ENCODE measurements at regions not wholly inside any gene's neighbourhood (a gene's known extent, or its start where the extent isn't known, plus 50 kb on each side); places are given as distances from the start of the nearest gene placed in this dataset.

DNA sequence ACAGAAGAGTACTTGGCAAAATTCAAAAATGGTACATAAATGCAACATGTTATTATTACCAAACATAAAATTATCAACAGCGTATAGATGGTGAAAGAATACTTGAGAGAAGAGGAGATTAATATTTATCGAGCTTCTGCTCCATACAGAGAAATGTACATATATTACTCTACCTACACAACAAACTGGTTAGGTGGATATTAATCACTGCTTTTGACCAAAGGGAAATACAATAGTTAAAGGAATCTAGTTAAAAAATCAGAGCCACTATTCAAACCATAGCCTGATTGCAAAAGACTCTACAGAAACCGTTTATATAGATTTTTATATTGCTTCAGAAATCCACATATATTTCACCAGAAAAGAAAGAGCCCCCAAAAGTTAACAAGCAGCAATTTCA lies 379.3 kb upstream of the PRMT6 start:
- Histone ChIP-seq H3F3A (ENCODE audit: insufficient read depth, low read length) (no peaks in the 10 kb centered on the region), H3K9ac (ENCODE audit: low read length) (no peak overlapping the region), H3K9me2 (replicated peaks; ENCODE audit: insufficient read depth, low read length) (no peaks in the 10 kb centered on the region), H3K4me1 (ENCODE audit: low read length) (no peaks in the 10 kb centered on the region), H3K9me3 (replicated peaks; ENCODE audit: insufficient read depth, low read length) (no peaks in the 10 kb centered on the region), H4K20me1 (ENCODE audit: insufficient read depth, low read length) (no peaks in the 10 kb centered on the region), H3K79me2 (ENCODE audit: low read length) (no peaks in the 10 kb centered on the region), H3K27me3 (replicated peaks; ENCODE audit: insufficient read depth, low read length) (no peaks in the 10 kb centered on the region), H2AFZ (ENCODE audit: low read length) (no peak overlapping the region), H3K4me2 (ENCODE audit: low read depth, low read length) (no peak overlapping the region), H3K4me3 (ENCODE audit: low read length) (no peak overlapping the region), H3K27ac (ENCODE audit: low read length) (no peak overlapping the region), H3K36me3 (replicated peaks; ENCODE audit: insufficient read depth, low read length) (no peaks in the 10 kb centered on the region)
- no peak for DNase-seq
- TF ChIP-seq EZH2 (optimal IDR thresholded peaks at IDR 0.05; ENCODE audit: low read depth, low read length) (no peak), EZH2phosphoT487 (IDR thresholded peaks at IDR 0.05; ENCODE audit: low read length) (no peak)
- TF ChIP-seq, protein P1, sequence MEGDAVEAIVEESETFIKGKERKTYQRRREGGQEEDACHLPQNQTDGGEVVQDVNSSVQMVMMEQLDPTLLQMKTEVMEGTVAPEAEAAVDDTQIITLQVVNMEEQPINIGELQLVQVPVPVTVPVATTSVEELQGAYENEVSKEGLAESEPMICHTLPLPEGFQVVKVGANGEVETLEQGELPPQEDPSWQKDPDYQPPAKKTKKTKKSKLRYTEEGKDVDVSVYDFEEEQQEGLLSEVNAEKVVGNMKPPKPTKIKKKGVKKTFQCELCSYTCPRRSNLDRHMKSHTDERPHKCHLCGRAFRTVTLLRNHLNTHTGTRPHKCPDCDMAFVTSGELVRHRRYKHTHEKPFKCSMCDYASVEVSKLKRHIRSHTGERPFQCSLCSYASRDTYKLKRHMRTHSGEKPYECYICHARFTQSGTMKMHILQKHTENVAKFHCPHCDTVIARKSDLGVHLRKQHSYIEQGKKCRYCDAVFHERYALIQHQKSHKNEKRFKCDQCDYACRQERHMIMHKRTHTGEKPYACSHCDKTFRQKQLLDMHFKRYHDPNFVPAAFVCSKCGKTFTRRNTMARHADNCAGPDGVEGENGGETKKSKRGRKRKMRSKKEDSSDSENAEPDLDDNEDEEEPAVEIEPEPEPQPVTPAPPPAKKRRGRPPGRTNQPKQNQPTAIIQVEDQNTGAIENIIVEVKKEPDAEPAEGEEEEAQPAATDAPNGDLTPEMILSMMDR (IDR thresholded peaks at IDR 0.05; ENCODE audit: low read length) = no peak

DNA sequence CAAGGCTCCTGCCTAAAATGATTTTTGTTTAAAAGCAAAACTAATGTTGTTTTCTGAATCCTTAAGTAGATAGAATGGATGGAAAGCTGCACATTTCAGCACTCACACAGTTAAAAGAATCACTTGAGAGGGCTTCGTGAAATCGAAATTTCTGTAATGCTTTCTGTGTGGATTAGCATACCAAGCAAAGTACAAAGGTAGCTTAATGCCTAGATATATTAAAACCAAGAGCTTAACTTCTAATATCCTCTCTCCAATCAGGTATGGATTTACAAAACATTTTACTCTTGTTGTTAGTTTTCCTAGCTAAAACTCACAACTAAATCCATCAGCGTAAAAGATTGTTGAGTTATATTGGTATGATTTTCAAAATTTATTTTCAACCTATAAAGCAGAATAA lies 378.8 kb upstream of the PRMT6 start:
- H3K4me3 ChIP-seq (ENCODE audit: low read length) = no peak overlapping the region
- no peaks in the 10 kb centered on the region for H3K36me3 ChIP-seq (replicated peaks; ENCODE audit: insufficient read depth, low read length)
- no peak for DNase-seq
- H2AFZ ChIP-seq (ENCODE audit: low read length) = no peak overlapping the region
- H3F3A ChIP-seq (ENCODE audit: insufficient read depth, low read length) = no peaks in the 10 kb centered on the region
- no peak overlapping the region for H3K9ac ChIP-seq (ENCODE audit: low read length)
- no peaks in the 10 kb centered on the region for H3K27me3 ChIP-seq (replicated peaks; ENCODE audit: insufficient read depth, low read length)
- TF ChIP-seq EZH2phosphoT487 (IDR thresholded peaks at IDR 0.05; ENCODE audit: low read length) = no peak
- TF ChIP-seq, protein P1 (IDR thresholded peaks at IDR 0.05; ENCODE audit: low read length) = no peak
- TF ChIP-seq EZH2 (optimal IDR thresholded peaks at IDR 0.05; ENCODE audit: low read depth, low read length) = no peak
- H3K79me2 ChIP-seq (ENCODE audit: low read length) = no peaks in the 10 kb centered on the region
- H3K27ac ChIP-seq (ENCODE audit: low read length) = no peak overlapping the region
- H4K20me1 ChIP-seq (ENCODE audit: insufficient read depth, low read length) = no peaks in the 10 kb centered on the region
- H3K4me1 ChIP-seq (ENCODE audit: low read length) = no peaks in the 10 kb centered on the region
- no peak overlapping the region for H3K4me2 ChIP-seq (ENCODE audit: low read depth, low read length)
- no peaks in the 10 kb centered on the region for H3K9me2 ChIP-seq (replicated peaks; ENCODE audit: insufficient read depth, low read length)
- no peaks in the 10 kb centered on the region for H3K9me3 ChIP-seq (replicated peaks; ENCODE audit: insufficient read depth, low read length)

DNA sequence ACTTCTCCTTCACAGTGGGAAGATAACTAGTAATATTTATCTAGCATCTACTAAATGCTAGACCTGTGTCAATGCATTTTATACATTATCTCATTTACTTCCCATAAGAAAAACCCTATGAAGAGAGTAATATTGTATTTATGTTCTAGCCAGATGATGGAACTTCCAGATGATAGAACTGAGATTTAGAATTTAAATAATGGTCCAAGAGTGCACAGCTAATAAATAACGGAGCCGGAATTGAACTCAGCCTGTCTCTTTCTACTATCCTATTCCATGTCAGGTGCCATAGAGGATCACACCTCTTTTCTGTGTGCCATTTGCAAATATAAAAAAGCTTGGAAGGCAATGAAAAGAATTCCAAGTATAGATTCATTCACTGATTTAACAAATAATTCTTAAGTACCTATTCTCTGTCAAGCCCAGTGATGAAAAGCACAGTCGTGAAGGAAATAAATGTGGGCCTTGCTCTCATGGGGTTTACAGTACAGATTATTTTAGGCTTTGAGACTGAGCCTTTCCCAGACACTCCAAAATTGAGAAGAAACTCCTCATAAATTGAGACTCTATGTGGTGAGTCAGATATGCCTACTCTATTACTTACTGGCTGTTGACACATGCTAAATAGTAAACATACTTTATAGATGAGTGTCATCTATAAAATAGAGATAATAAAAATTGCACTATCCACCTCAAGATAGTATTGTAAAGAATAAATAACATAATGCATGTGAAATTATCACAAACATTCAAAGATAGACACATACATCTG lies 378.0 kb upstream of the PRMT6 start:
- H4K20me1 ChIP-seq (ENCODE audit: insufficient read depth, low read length) = no peaks in the 10 kb centered on the region
- no peaks in the 10 kb centered on the region for H3K27me3 ChIP-seq (replicated peaks; ENCODE audit: insufficient read depth, low read length)
- H3K9ac ChIP-seq (ENCODE audit: low read length) = no peak overlapping the region
- DNase-seq = no peak
- H3F3A ChIP-seq (ENCODE audit: insufficient read depth, low read length) = no peaks in the 10 kb centered on the region
- no peaks in the 10 kb centered on the region for H3K79me2 ChIP-seq (ENCODE audit: low read length)
- no peak overlapping the region for H3K4me3 ChIP-seq (ENCODE audit: low read length)
- H3K36me3 ChIP-seq (replicated peaks; ENCODE audit: insufficient read depth, low read length) = no peaks in the 10 kb centered on the region
- H3K4me1 ChIP-seq (ENCODE audit: low read length) = no peaks in the 10 kb centered on the region
- no peaks in the 10 kb centered on the region for H3K9me2 ChIP-seq (replicated peaks; ENCODE audit: insufficient read depth, low read length)
- no peaks in the 10 kb centered on the region for H3K9me3 ChIP-seq (replicated peaks; ENCODE audit: insufficient read depth, low read length)
- no peak overlapping the region for H3K27ac ChIP-seq (ENCODE audit: low read length)
- no peak for TF ChIP-seq EZH2 (optimal IDR thresholded peaks at IDR 0.05; ENCODE audit: low read depth, low read length)
- no peak for TF ChIP-seq EZH2phosphoT487 (IDR thresholded peaks at IDR 0.05; ENCODE audit: low read length)
- TF ChIP-seq, protein P1 (IDR thresholded peaks at IDR 0.05; ENCODE audit: low read length) = no peak
- H3K4me2 ChIP-seq (ENCODE audit: low read depth, low read length) = no peak overlapping the region
- no peak overlapping the region for H2AFZ ChIP-seq (ENCODE audit: low read length)

Measured in MM.1S (cell line).